Activated naive CD8-positive, alpha-beta T cell treated with anti-CD3 and anti-CD28 coated beads, Interleukin-2, amount 10 ng/mL, durations not matched to agents 7 days and 5 days (primary cell): ENCODE measurements at regions not wholly inside any gene's neighbourhood (a gene's known extent, or its start where the extent isn't known, plus 50 kb on each side); places are given as distances from the start of the nearest gene placed in this dataset.
"Not testable (repeated sequence)": the region's sequence is repeated elsewhere in the genome, so short reads cannot be mapped to it uniquely, and the experiment has no call there.

Source experiments
- ATAC-seq: fragments of 150-1000 bp; cut with Tn5 transposase; one replicate; pipeline ENCODE4 v1.10.0; 2021; ENCODE audit warnings: low read depth, moderate library complexity
- POLR2A ChIA-PET: fragments of 350-600 bp; sonication (Branson Sonifier 250); formaldehyde crosslinking; loops from one replicate; lab custom pipeline; 2021; ENCODE audit warnings: antibody characterized with exemption; lab: Charles Lee
- DNase-seq: peaks from one replicate; pipeline ENCODE4 v3.0.0; 2021
- H3K27ac Mint-ChIP-seq: one replicate; pipeline ENCODE4 v1.8.0; 2022; ENCODE audit warnings: mild to moderate bottlenecking, mixed read lengths
- H3K27me3 Mint-ChIP-seq: one replicate; pipeline ENCODE4 v1.8.0; 2022; ENCODE audit warnings: mild to moderate bottlenecking, moderate library complexity, mixed read lengths
- H3K36me3 Mint-ChIP-seq: one replicate; pipeline ENCODE4 v1.8.0; 2021; ENCODE audit warnings: mild to moderate bottlenecking, mixed read lengths
- H3K4me1 Mint-ChIP-seq: one replicate; pipeline ENCODE4 v1.8.0; 2021; ENCODE audit warnings: mixed read lengths
- H3K4me3 Mint-ChIP-seq: one replicate; pipeline ENCODE4 v1.8.0; 2022; ENCODE audit warnings: mild to moderate bottlenecking, moderate library complexity, mixed read lengths
- H3K9me3 Mint-ChIP-seq: one replicate; pipeline ENCODE4 v1.8.0; 2021; ENCODE audit warnings: mixed read lengths

- no peak for DNase-seq
- Mint-ChIP-seq H3K27me3 (no peaks in the 10 kb centered on the region), H3K4me3 (no peak overlapping the region), H3K9me3 (peaks cover 9% of the 10 kb centered on the region), H3K36me3 (no peaks in the 10 kb centered on the region), H3K4me1 (no peaks in the 10 kb centered on the region), H3K27ac (no peak overlapping the region)
- POLR2A ChIA-PET = no interaction called here
- ATAC-seq = no peak
Measured at GRCh38 chr3:78244136-78244535, 1204.2 kb downstream of the ROBO2 start.

GRCh38 chr3:78249294-78249693, 1209.4 kb downstream of the ROBO2 start:
- no peaks in the 10 kb centered on the region for H3K27me3 Mint-ChIP-seq
- no peak for ATAC-seq
- H3K27ac Mint-ChIP-seq = no peak overlapping the region
- POLR2A ChIA-PET = no interaction called here
- H3K4me3 Mint-ChIP-seq = no peak overlapping the region
- no peak for DNase-seq
- peaks cover 2% of the 10 kb centered on the region for H3K9me3 Mint-ChIP-seq
- no peaks in the 10 kb centered on the region for H3K36me3 Mint-ChIP-seq
- H3K4me1 Mint-ChIP-seq = no peaks in the 10 kb centered on the region

GRCh38 chr3:78253860-78254259, 1214.0 kb downstream of the ROBO2 start:
- DNase-seq (no peak), ATAC-seq (no peak)
- no peak overlapping the region for H3K27ac Mint-ChIP-seq
- no peaks in the 10 kb centered on the region for H3K36me3 Mint-ChIP-seq
- no peaks in the 10 kb centered on the region for H3K4me1 Mint-ChIP-seq
- no peaks in the 10 kb centered on the region for H3K9me3 Mint-ChIP-seq
- H3K4me3 Mint-ChIP-seq = no peak overlapping the region
- no peaks in the 10 kb centered on the region for H3K27me3 Mint-ChIP-seq
- POLR2A ChIA-PET = no interaction called here

- H3K9me3 Mint-ChIP-seq = no peaks in the 10 kb centered on the region
- no peaks in the 10 kb centered on the region for H3K4me1 Mint-ChIP-seq
- no peak overlapping the region for H3K27ac Mint-ChIP-seq
- DNase-seq = no peak
- no peaks in the 10 kb centered on the region for H3K36me3 Mint-ChIP-seq
- no peak overlapping the region for H3K4me3 Mint-ChIP-seq
- POLR2A ChIA-PET = interaction anchor here (0.6 kb wide), 1 partner anchor 380 kb away, joined by 3 read pairs; no protein-coding TSS in a partner anchor
- ATAC-seq = no peak
- no peaks in the 10 kb centered on the region for H3K27me3 Mint-ChIP-seq
Measured at GRCh38 chr3:78255403-78255802, 1215.5 kb downstream of the ROBO2 start.

GRCh38 chr3:78256123-78256522, 1216.2 kb downstream of the ROBO2 start:
- Mint-ChIP-seq H3K27me3 (no peaks in the 10 kb centered on the region), H3K4me1 (no peaks in the 10 kb centered on the region), H3K27ac (no peak overlapping the region), H3K36me3 (no peaks in the 10 kb centered on the region), H3K4me3 (no peak overlapping the region), H3K9me3 (no peaks in the 10 kb centered on the region)
- ATAC-seq = no peak
- DNase-seq = no peak
- POLR2A ChIA-PET = interaction anchor here (0.6 kb wide), 1 partner anchor 380 kb away, joined by 3 read pairs; no protein-coding TSS in a partner anchor

- Mint-ChIP-seq H3K4me1 (no peaks in the 10 kb centered on the region), H3K4me3 (no peak overlapping the region), H3K27ac (no peak overlapping the region), H3K9me3 (no peaks in the 10 kb centered on the region), H3K36me3 (no peaks in the 10 kb centered on the region), H3K27me3 (no peaks in the 10 kb centered on the region)
- DNase-seq = no peak
- no peak for ATAC-seq
- POLR2A ChIA-PET = no interaction called here
Measured at GRCh38 chr3:78257951-78258530, 1218.1 kb downstream of the ROBO2 start.

DNA sequence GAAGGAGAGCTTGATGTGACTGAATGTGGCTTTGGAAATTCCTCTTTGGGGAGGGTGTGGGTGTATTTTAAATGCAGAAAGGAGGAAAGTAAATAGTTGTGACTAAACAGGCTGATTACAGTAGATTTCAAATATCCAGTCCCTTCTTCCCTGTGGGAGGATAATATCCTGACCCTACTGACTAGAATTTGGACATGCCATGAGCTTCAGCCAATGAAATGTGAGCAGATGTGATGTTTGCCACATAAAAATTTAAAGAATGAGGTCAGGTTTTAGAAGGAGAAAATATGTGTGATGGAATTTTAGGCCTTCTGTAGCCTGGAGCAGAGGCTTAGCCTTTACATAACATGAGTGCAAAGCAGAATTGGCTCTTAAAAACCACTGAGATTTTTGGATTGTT, 1218.9 kb downstream of the ROBO2 start:
- ATAC-seq (no peak), DNase-seq (no peak)
- H3K9me3 Mint-ChIP-seq = no peaks in the 10 kb centered on the region
- POLR2A ChIA-PET = no interaction called here
- no peaks in the 10 kb centered on the region for H3K36me3 Mint-ChIP-seq
- H3K27ac Mint-ChIP-seq = no peak overlapping the region
- no peaks in the 10 kb centered on the region for H3K4me1 Mint-ChIP-seq
- H3K4me3 Mint-ChIP-seq = no peak overlapping the region
- no peaks in the 10 kb centered on the region for H3K27me3 Mint-ChIP-seq

- H3K4me3 Mint-ChIP-seq = no peak overlapping the region
- no peak overlapping the region for H3K27ac Mint-ChIP-seq
- DNase-seq (no peak), ATAC-seq (no peak)
- no peaks in the 10 kb centered on the region for H3K4me1 Mint-ChIP-seq
- POLR2A ChIA-PET = no interaction called here
- H3K36me3 Mint-ChIP-seq = no peaks in the 10 kb centered on the region
- no peaks in the 10 kb centered on the region for H3K9me3 Mint-ChIP-seq
- no peaks in the 10 kb centered on the region for H3K27me3 Mint-ChIP-seq
Measured at GRCh38 chr3:78260388-78260787, 1220.5 kb downstream of the ROBO2 start.

DNA sequence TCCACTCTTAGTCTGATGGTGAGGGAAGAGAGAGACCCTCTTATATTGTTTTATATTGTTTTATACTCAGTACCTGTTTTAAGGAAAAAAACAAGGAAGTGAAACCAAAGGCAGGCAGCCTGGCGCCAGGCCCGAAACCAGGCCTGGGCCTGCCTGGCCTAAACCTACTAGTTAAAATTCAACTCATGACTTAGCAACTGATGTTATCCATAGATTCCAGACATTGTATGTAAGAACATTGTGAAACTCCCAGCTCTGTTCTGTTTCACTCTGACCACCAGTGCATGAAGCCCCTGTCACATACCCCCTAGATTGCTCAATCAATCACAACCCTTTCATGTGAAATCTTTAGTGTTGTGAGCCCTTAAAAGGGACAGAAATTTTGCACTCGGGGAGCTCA, 1226.7 kb downstream of the ROBO2 start:
- DNase-seq, H3K36me3 Mint-ChIP-seq, H3K4me1 Mint-ChIP-seq, H3K27me3 Mint-ChIP-seq, H3K4me3 Mint-ChIP-seq, H3K27ac Mint-ChIP-seq, ATAC-seq, H3K9me3 Mint-ChIP-seq, POLR2A ChIA-PET: not testable (repeated sequence)

GRCh38 chr3:78267235-78267634, 1227.3 kb downstream of the ROBO2 start:
- Mint-ChIP-seq H3K27me3 (no peaks in the 10 kb centered on the region), H3K9me3 (peaks cover 6% of the 10 kb centered on the region), H3K4me3 (no peak overlapping the region), H3K36me3 (no peaks in the 10 kb centered on the region), H3K4me1 (no peaks in the 10 kb centered on the region), H3K27ac (no peak overlapping the region)
- no peak for DNase-seq
- POLR2A ChIA-PET = no interaction called here
- no peak for ATAC-seq

- Mint-ChIP-seq H3K4me1 (no peaks in the 10 kb centered on the region), H3K4me3 (no peak overlapping the region), H3K36me3 (no peaks in the 10 kb centered on the region), H3K9me3 (peaks cover 6% of the 10 kb centered on the region), H3K27ac (no peak overlapping the region), H3K27me3 (no peaks in the 10 kb centered on the region)
- ATAC-seq (no peak), DNase-seq (no peak)
- POLR2A ChIA-PET = no interaction called here
Measured at GRCh38 chr3:78268087-78268486, 1228.2 kb downstream of the ROBO2 start.

- no peak overlapping the region for H3K4me3 Mint-ChIP-seq
- H3K27me3 Mint-ChIP-seq = no peaks in the 10 kb centered on the region
- no peak overlapping the region for H3K27ac Mint-ChIP-seq
- H3K36me3 Mint-ChIP-seq = no peaks in the 10 kb centered on the region
- peaks cover 6% of the 10 kb centered on the region for H3K9me3 Mint-ChIP-seq
- POLR2A ChIA-PET = no interaction called here
- DNase-seq (no peak), ATAC-seq (no peak)
- no peaks in the 10 kb centered on the region for H3K4me1 Mint-ChIP-seq
Measured at GRCh38 chr3:78268716-78269668, 1229.1 kb downstream of the ROBO2 start.

- H3K36me3 Mint-ChIP-seq = no peaks in the 10 kb centered on the region
- no peak for DNase-seq
- H3K9me3 Mint-ChIP-seq = peaks cover 1% of the 10 kb centered on the region
- H3K27ac Mint-ChIP-seq = no peak overlapping the region
- ATAC-seq = no peak
- no peaks in the 10 kb centered on the region for H3K4me1 Mint-ChIP-seq
- no peaks in the 10 kb centered on the region for H3K27me3 Mint-ChIP-seq
- POLR2A ChIA-PET = no interaction called here
- H3K4me3 Mint-ChIP-seq = no peak overlapping the region
Measured at GRCh38 chr3:78273326-78273725, 1233.4 kb downstream of the ROBO2 start.

GRCh38 chr3:78274475-78275065, 1234.7 kb downstream of the ROBO2 start:
- POLR2A ChIA-PET = no interaction called here
- Mint-ChIP-seq H3K4me1 (no peaks in the 10 kb centered on the region), H3K27me3 (no peaks in the 10 kb centered on the region), H3K9me3 (no peaks in the 10 kb centered on the region), H3K4me3 (no peak overlapping the region), H3K27ac (no peak overlapping the region), H3K36me3 (no peaks in the 10 kb centered on the region)
- no peak for DNase-seq
- no peak for ATAC-seq
